Muscle of back (tissue), 3 donors: ENCODE measurements at regions not wholly inside any gene's neighbourhood (a gene's known extent, or its start where the extent isn't known, plus 50 kb on each side); places are given as distances from the start of the nearest gene placed in this dataset.
"Not testable (repeated sequence)": the region's sequence is repeated elsewhere in the genome, so short reads cannot be mapped to it uniquely, and the experiment has no call there.

Experiments used
- DNase-seq, 3 donors: peaks; one replicate each; pipeline versions ENCODE4 v3.0.0 to v3.0.0-alpha.2; 2013

- peak in 2 of 3 donors; percentile 9 to 38 for DNase-seq
Measured at GRCh38 chr13:103692442-103692841, 626.2 kb upstream of the SLC10A2 start.

DNA sequence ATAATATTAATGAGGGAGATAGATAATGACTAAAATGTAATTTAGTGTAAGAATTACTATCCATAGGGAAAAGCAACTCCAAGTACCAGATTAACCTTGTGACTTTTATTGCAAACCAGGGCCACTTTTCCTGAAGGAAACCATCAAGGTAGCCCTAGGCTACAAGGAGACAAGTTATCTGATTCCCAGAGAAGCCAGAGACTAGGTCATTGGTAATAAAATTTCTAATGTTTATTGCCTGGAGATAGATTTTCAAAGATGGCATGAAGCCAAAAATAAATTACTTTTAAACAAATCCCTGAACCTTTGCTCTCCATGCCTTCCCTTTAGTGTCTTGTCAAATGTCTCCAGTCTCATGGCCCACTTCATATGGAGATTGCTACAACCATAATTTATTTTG, 610.1 kb upstream of the SLC10A2 start:
- no peak for DNase-seq

DNA sequence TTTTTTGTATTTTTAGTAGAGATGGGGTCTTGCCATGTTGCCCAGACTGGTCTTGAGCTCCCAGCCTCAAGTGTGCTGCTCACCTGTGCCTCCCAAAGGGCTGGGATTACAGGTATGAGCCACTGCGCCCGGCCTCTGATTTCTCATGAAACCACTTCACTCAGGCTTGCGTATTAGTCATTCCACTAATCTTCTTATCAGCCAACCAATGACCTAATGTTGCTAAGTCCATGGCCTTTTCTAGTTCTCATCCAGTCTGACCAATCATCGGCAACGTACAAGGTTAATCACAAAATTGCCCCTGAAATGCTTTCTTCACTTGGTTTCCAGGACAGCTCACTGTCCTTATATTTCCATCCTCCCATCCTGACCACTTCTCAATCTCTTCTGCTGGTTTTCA, 605.3 kb upstream of the SLC10A2 start:
- DNase-seq, result no peak

- DNase-seq, result no peak
Measured at GRCh38 chr13:103663996-103664395, 597.8 kb upstream of the SLC10A2 start.

GRCh38 chr13:103656311-103656710, 590.1 kb upstream of the SLC10A2 start:
- no peak for DNase-seq

DNA sequence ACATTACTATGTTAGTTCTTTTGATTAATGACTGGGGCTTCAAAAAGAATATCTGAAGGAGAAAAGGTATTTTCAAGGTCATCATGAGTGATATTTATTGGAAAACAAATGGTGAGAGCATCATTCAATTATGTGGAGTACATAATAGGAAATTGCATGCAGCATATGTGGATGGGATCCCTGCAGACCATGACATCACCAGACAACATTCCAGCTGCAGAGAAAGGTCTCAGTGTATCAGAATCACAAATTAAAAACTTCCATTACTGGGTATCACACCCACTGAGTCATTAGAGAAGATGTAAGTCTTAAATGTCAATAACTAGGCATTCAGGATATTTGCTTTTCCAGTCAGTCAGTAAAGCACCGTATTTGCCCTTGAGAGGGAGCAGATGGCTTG, 574.4 kb upstream of the SLC10A2 start:
- peak; percentile 35 to 84 (median 75) for DNase-seq

DNA sequence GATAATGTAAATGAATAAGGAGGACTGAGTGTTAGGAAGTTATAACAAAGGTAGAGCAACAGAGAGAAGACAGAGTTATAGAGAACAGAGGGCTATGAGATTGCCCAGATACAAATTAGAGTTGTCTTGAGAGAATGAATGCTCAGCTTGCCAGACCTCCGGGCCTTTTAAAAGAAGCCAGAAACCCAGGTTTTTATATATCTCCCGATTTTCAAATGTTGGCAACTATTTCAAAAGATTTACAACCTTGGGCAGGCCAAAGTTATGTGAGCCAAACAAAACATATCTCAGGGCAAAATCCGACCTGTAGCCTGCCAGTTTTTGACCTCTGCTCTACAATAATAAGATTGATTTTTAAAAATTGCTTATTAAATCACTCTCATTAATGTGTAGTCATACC, 573.1 kb upstream of the SLC10A2 start:
- no peak for DNase-seq

DNA sequence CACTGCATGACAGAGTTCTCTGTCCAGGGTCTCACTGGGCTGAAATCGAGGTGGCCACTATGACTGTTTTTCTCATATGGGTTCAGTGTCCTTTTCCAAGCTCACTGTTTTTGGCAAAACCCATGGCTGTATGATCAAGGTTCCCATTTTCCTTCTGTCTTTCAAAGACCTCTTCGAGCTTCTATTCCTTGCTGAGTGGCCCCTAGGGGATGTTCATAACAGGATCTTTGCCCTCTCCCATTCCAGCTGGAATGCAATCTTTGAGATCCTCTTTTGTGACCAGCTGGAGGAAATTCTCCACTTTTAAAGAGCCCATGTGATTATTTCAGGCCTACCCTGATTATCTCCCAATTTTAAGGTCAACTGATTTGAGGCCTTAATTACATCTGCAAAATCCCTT, 572.5 kb upstream of the SLC10A2 start:
- peak; percentile 13 to 77 (median 63) for DNase-seq

DNA sequence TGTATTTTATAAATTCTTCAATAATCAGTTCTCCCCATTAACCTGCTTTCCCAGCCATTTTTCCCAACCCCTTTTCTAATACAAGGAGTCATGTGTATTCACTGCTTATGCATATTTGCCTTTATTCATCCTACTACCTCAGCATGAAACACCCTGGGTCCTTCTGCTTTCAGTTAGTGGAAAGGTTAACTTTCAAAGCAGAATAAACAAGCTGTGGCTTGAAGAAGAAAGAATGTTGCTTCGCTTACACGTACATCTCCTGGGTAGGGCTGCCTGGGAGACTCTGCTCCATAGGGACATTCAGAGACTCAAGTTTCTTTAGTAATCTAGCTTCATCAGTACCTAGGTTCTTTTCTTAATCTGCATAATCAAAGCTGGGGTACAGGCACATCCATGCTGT, 567.8 kb upstream of the SLC10A2 start:
- DNase-seq, result no peak

- no peak for DNase-seq
Measured at GRCh38 chr13:103625194-103625593, 559.0 kb upstream of the SLC10A2 start.

GRCh38 chr13:103618151-103618550, 551.9 kb upstream of the SLC10A2 start:
- DNase-seq, result no peak

DNA sequence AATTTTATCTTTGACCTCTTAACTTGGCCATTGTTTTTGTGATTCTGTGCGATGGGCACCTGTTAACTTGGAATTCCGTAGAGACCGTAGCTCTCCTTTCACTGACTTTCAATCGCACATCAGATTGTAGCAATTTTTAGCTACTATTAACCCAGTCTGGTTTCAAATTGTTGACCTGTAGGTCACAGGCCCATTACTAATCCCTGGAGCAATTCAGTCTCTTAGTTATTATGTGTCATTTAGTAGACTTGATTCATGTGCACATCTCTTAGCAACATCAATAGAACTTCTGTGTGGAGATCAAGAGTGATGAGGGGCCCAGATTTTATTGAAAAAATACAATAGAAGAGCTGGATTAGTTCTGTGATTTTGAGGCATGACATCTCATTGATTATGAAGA, 549.6 kb upstream of the SLC10A2 start:
- no peak for DNase-seq

GRCh38 chr13:103614761-103615160, 548.5 kb upstream of the SLC10A2 start:
- peak; percentile 34 to 63 (median 42) for DNase-seq

- DNase-seq, result no peak
Measured at GRCh38 chr13:103607995-103608394, 541.8 kb upstream of the SLC10A2 start.

- DNase-seq, result no peak
Measured at GRCh38 chr13:103605546-103606326, 539.5 kb upstream of the SLC10A2 start.

- DNase-seq, result not testable (repeated sequence)
Measured at GRCh38 chr13:103599870-103600269, 533.7 kb upstream of the SLC10A2 start.

GRCh38 chr13:103598671-103599070, 532.5 kb upstream of the SLC10A2 start:
- DNase-seq, result peak in 1 of 3 donors; percentile 18

GRCh38 chr13:103573446-103573845, 507.2 kb upstream of the SLC10A2 start:
- DNase-seq, result no peak

DNA sequence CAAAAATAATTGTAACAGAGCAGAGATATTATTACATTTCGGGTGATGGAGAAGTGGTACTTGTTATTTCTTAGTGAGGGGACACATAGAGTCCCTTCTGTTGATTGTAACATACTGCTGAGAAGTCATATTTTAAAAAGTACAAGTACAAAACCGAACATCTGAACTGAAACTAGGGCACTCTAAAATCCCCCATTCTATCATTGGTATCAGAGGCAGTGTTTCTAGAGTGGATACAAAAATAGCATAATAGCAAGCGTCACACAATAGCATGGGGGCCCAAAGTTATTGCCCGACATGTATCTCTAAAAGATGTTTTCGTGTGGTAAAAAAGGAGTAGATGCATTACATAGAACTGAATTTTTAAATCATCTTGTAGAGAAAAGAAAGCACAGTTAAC, 502.1 kb upstream of the SLC10A2 start:
- DNase-seq, result no peak

- DNase-seq, result no peak
Measured at GRCh38 chr13:103557878-103558277, 491.7 kb upstream of the SLC10A2 start.

DNA sequence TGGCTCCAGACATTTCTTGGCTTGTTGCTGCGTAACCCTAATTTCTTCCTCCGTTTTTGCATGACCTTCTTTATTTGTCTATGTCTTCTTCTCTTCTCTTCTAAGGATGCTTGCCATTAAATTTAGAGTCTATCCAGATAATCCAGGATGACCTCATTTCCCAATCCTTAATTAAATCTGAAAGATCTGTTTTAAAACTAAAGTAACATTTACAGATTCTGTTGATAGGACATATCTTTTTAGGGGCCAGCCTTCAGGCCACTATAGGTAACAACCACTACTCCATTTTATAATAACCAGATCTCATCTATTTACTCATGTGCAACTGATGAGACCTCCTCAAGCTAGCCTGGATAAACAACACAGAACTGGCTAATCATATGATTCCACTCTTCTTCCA, 490.5 kb upstream of the SLC10A2 start:
- DNase-seq, result no peak

GRCh38 chr13:103547914-103548313, 481.7 kb upstream of the SLC10A2 start:
- no peak for DNase-seq

DNA sequence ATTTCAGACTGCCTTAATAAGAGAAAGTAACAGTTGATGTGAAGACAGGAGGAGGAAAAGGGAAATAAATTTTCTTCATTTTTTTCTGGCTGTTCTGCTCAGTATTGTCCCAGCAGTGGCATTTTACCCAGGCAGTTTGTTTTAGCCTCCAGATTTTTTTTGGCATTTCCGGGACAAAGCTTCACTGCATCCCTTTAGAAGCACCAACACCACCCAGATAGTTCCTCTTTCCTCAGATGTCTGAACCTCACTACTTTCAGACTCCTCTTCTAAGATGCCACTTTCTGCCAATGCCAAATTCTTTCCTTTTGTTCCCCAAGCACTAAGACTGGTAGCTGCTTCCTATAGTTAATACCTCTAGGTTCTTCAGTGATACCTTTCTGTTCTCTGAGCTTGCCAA, 480.1 kb upstream of the SLC10A2 start:
- no peak for DNase-seq

DNA sequence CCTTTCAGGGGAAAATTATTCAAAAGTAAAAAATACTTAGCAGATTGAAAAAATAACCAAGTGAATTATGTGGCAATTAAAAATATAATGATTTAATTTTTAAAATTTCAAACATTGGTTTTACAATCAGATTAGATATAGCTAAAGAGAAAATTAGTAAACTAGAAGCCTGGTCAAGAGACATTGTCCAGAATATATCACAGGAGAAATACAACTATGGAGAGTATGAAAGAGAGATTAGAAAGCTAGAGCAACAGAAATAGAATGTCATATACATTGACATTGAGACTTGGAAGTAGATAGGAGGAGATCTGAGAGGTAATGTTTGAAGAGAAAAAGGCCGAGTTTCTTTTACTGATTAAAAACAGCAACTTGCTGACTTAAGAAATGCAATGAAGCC, 476.4 kb upstream of the SLC10A2 start:
- no peak for DNase-seq
